ENCODE measurements at regions not wholly inside any gene's neighbourhood (a gene's known extent, or its start where the extent isn't known, plus 50 kb on each side); places are given as distances from the start of the nearest gene placed in this dataset.

DNA sequence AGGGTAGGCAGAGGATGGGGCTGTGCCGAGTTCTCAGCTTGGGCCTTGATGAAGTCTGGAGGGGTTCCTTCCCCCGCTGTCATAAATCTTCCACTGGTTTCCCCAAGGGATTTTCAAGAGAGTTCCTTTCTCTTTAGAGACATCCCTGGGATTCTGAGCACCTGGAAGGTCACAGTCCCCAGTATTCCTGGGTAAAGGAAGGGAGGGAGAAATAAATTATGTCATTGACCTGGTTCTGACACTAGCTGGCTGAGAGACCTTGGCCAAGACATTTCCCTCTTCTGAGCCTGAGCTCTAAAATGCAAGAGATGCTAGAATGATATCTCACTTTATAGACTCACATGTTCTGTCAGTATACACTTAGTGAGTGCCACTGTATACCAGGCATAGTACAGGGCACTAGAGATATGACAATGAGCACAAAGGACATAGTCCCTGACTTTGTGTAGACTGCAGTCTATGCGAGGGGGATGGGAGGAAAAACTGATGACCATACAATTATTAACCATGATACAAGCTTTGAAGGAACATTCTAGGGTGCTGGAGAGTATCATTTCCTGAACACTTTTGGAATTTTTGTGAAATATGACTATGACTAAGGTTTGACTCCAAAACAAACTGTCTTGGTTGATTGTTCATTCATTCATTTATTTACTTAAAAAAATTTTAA is 165.8 kb upstream of the JUN start:
- TF ChIP-seq POLR2A (IDR thresholded peaks at IDR 0.05) = no peak
- TF ChIP-seq, protein P1, sequence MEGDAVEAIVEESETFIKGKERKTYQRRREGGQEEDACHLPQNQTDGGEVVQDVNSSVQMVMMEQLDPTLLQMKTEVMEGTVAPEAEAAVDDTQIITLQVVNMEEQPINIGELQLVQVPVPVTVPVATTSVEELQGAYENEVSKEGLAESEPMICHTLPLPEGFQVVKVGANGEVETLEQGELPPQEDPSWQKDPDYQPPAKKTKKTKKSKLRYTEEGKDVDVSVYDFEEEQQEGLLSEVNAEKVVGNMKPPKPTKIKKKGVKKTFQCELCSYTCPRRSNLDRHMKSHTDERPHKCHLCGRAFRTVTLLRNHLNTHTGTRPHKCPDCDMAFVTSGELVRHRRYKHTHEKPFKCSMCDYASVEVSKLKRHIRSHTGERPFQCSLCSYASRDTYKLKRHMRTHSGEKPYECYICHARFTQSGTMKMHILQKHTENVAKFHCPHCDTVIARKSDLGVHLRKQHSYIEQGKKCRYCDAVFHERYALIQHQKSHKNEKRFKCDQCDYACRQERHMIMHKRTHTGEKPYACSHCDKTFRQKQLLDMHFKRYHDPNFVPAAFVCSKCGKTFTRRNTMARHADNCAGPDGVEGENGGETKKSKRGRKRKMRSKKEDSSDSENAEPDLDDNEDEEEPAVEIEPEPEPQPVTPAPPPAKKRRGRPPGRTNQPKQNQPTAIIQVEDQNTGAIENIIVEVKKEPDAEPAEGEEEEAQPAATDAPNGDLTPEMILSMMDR (IDR thresholded peaks at IDR 0.05) = no peak
